Activated CD8-positive, alpha-beta T cell treated with anti-CD3 and anti-CD28 coated beads for 36 hours (primary cell): ENCODE measurements at regions not wholly inside any gene's neighbourhood (a gene's known extent, or its start where the extent isn't known, plus 50 kb on each side); places are given as distances from the start of the nearest gene placed in this dataset.

Experiments used
- ATAC-seq: fragments of 200-7000 bp; cut with Tn5 transposase; one replicate; pipeline ENCODE4 v1.10.0; 2021; ENCODE audit warnings: mild to moderate bottlenecking, moderate library complexity
- CTCF ChIA-PET: fragments of 350-600 bp; sonication (Branson Sonifier 250); formaldehyde crosslinking; loops from one replicate; lab custom pipeline; 2021; ENCODE audit warnings: antibody characterized with exemption; lab: Charles Lee
- POLR2A ChIA-PET: fragments of 350-600 bp; sonication (Branson Sonifier 250); formaldehyde crosslinking; loops from one replicate; lab custom pipeline; 2021; ENCODE audit warnings: antibody characterized with exemption; lab: Charles Lee
- DNase-seq: peaks from one replicate; pipeline ENCODE4 v3.0.0-alpha.2; 2020
- H3K27ac Mint-ChIP-seq: one replicate; pipeline ENCODE4 v1.8.0; 2021; ENCODE audit warnings: mild to moderate bottlenecking, mixed read lengths
- H3K27me3 Mint-ChIP-seq: one replicate; pipeline ENCODE4 v1.8.0; 2021; ENCODE audit warnings: mixed read lengths
- H3K36me3 Mint-ChIP-seq: one replicate; pipeline ENCODE4 v1.8.0; 2021; ENCODE audit warnings: low read depth, mixed read lengths
- H3K4me1 Mint-ChIP-seq: one replicate; pipeline ENCODE4 v1.8.0; 2021; ENCODE audit warnings: low read depth, mixed read lengths
- H3K4me3 Mint-ChIP-seq: one replicate; pipeline ENCODE4 v1.8.0; 2021; ENCODE audit warnings: mild to moderate bottlenecking, moderate library complexity, mixed read lengths
- H3K9me3 Mint-ChIP-seq: one replicate; pipeline ENCODE4 v1.8.0; 2021; ENCODE audit warnings: mixed read lengths
- intact Hi-C: fragments of 100-400 bp; cut with micrococcal nuclease; formaldehyde crosslinking; loops from one replicate; pipeline ENCODE4 v1.10.0; 2022
- TF ChIP-seq, protein P1 (sequence below): fragments of 200-600 bp; IDR thresholded peaks from one replicate; pipeline ENCODE4 v1.8.0; 2022; ENCODE audit warnings: antibody characterized with exemption, mild to moderate bottlenecking

DNA sequence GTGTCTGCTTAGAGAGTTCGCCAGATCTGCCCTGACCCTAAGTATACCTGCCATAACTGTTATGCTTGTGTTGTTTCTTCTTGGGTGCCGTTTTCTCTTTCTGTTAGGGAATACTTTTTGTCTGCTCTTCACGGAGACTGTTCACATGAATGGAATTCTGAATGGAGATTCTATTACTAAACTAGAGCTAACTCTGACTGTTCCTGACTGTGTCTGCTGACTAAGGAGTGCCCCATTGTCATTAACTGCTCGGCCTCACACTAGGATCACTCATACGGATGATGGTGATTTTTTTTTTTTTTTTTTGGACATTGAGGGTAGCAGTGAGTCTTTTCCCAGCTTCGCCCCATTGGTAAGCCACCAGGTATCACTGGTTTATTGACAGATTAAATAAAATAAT, 104.8 kb upstream of the SLC8A1 start:
- peaks cover 1% of the 10 kb centered on the region for H3K27me3 Mint-ChIP-seq
- ChIA-PET CTCF (interaction anchor here (4.0 kb wide), 1 partner anchor 643 kb away, joined by 22 read pairs; no protein-coding TSS in a partner anchor), POLR2A (no interaction called here)
- no peak overlapping the region for H3K4me3 Mint-ChIP-seq
- no peak overlapping the region for H3K27ac Mint-ChIP-seq
- intact Hi-C loops, result no loop called here
- H3K36me3 Mint-ChIP-seq, result no peaks in the 10 kb centered on the region
- H3K9me3 Mint-ChIP-seq, result no peaks in the 10 kb centered on the region
- ATAC-seq (no peak), DNase-seq (no peak)
- H3K4me1 Mint-ChIP-seq, result no peaks in the 10 kb centered on the region
- TF ChIP-seq, protein P1, sequence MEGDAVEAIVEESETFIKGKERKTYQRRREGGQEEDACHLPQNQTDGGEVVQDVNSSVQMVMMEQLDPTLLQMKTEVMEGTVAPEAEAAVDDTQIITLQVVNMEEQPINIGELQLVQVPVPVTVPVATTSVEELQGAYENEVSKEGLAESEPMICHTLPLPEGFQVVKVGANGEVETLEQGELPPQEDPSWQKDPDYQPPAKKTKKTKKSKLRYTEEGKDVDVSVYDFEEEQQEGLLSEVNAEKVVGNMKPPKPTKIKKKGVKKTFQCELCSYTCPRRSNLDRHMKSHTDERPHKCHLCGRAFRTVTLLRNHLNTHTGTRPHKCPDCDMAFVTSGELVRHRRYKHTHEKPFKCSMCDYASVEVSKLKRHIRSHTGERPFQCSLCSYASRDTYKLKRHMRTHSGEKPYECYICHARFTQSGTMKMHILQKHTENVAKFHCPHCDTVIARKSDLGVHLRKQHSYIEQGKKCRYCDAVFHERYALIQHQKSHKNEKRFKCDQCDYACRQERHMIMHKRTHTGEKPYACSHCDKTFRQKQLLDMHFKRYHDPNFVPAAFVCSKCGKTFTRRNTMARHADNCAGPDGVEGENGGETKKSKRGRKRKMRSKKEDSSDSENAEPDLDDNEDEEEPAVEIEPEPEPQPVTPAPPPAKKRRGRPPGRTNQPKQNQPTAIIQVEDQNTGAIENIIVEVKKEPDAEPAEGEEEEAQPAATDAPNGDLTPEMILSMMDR, result no peak

DNA sequence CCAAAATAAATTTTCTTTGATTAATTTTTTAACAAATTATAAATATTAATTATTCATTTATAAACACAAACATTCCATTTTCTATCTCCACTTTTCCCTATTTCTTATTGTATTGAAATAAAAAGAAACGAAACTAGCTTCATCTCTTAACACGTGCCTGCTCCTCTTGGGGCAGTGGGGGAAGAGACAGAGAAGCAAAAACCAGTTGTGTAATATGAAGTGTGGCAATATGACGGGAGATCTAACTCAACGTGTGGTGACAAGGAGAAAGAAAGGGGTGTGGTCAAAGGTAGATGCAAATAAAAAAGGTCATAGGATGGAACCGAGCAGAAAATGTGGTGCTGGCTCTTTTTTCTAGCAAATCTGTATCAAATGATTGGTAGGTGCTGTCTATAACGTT, 106.9 kb upstream of the SLC8A1 start:
- no peaks in the 10 kb centered on the region for H3K9me3 Mint-ChIP-seq
- no peaks in the 10 kb centered on the region for H3K36me3 Mint-ChIP-seq
- DNase-seq, result no peak
- no peak for ATAC-seq
- no peak overlapping the region for H3K4me3 Mint-ChIP-seq
- intact Hi-C loops, result no loop called here
- H3K27ac Mint-ChIP-seq, result no peak overlapping the region
- TF ChIP-seq, protein P1, result no peak
- CTCF ChIA-PET, result no interaction called here
- POLR2A ChIA-PET, result no interaction called here
- H3K4me1 Mint-ChIP-seq, result no peaks in the 10 kb centered on the region
- H3K27me3 Mint-ChIP-seq, result no peaks in the 10 kb centered on the region

DNA sequence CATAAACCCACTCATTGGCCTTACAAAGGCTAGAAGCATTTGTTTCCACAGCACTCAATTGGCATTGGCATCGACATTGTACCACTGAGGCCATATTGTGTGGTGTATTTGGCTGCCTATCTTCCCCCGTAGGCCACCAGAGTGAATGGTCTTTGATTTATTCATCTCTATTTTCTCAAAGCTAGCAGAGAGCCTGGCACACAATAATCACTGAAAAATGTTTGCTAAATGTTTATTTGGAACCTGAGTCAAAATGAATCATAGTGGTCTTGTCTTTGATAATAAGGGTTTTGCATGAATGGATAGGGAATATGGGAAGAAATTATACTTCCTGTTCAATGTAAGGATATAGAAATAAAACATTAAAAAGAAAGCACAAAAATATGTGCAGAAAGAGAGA, 107.3 kb upstream of the SLC8A1 start:
- Mint-ChIP-seq H3K36me3 (no peaks in the 10 kb centered on the region), H3K4me3 (no peak overlapping the region), H3K27me3 (no peaks in the 10 kb centered on the region), H3K4me1 (no peaks in the 10 kb centered on the region), H3K9me3 (no peaks in the 10 kb centered on the region), H3K27ac (no peak overlapping the region)
- no peak for DNase-seq
- ChIA-PET POLR2A (no interaction called here), CTCF (no interaction called here)
- no peak for ATAC-seq
- TF ChIP-seq, protein P1, result no peak
- intact Hi-C loops, result no loop called here

DNA sequence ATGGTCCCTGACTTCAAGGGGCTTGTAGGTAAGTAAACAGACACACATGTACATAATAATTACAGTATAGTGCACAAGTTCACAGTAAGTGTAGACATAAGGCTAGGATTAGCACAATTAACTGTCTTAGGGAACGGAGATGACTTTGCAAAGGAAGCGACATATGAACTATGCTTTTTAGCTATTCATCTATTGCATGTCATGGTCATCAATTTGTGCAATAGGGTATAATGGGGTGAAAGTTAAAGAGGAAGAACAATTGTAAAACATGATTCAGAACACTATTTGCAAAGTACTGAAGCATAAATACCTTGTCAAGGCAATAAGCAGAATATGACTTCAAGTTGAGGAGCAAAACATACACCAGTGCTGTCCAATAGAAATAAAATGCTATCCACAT, 112.3 kb upstream of the SLC8A1 start:
- no peak overlapping the region for H3K27ac Mint-ChIP-seq
- intact Hi-C loops, result no loop called here
- ATAC-seq (no peak), DNase-seq (no peak)
- POLR2A ChIA-PET, result no interaction called here
- H3K9me3 Mint-ChIP-seq, result no peaks in the 10 kb centered on the region
- H3K36me3 Mint-ChIP-seq, result no peaks in the 10 kb centered on the region
- no peak overlapping the region for H3K4me3 Mint-ChIP-seq
- no peaks in the 10 kb centered on the region for H3K4me1 Mint-ChIP-seq
- TF ChIP-seq, protein P1, result no peak
- CTCF ChIA-PET, result no interaction called here
- H3K27me3 Mint-ChIP-seq, result no peaks in the 10 kb centered on the region

DNA sequence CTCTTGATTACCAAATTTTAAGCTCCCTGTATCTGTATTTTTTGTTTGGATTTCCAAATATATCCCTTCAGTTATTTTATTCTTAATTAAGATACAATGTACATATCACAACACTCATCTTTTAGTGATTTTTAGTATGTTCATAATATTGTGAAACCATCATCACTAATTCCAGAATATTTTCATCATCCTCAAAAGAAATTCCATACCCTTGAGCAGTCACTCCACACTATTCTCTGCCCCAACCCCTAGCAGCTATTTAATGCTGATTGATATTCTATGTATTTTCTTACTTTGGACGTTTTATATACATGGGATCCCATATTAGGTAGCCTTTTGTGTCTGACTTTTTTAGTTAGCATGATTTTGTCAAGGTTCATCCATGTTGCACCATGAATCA, 127.4 kb upstream of the SLC8A1 start:
- peaks cover 1% of the 10 kb centered on the region for H3K9me3 Mint-ChIP-seq
- H3K27me3 Mint-ChIP-seq, result no peaks in the 10 kb centered on the region
- TF ChIP-seq, protein P1, result no peak
- no peak overlapping the region for H3K27ac Mint-ChIP-seq
- ChIA-PET POLR2A (no interaction called here), CTCF (no interaction called here)
- no peak for DNase-seq
- ATAC-seq, result no peak
- no peaks in the 10 kb centered on the region for H3K36me3 Mint-ChIP-seq
- intact Hi-C loops, result no loop called here
- no peaks in the 10 kb centered on the region for H3K4me1 Mint-ChIP-seq
- H3K4me3 Mint-ChIP-seq, result no peak overlapping the region
